ENCODE measurements at regions not wholly inside any gene's neighbourhood (a gene's known extent, or its start where the extent isn't known, plus 50 kb on each side); places are given as distances from the start of the nearest gene placed in this dataset.
A peak's percentile ranks its signal among the peaks of the same experiment; 100 is the strongest.

DNA sequence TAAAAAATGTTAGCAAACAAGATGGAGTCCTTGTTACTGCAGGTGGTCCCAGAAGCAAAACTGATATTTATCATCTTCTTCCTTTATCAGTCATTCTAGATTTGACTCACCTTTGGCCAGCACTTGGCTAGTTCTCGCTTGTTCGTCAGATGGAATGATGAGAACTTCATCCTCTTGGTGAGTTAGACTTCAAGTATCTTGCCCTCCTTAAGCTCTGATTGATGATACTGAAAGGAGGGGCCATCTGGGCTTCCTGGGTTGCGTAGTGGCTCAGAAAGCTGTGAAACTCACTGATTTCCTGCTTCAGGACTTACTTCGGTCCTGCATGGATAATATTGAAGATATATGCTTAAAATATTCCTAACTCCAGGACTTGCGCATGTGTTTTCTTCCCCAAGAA is 1248.2 kb upstream of the CDH9 start:
- Histone ChIP-seq H3K27me3 (no peaks in the 10 kb centered on the region), H3K27ac (no peak overlapping the region), H3K4me3 (peak overlapping the region in 1 of 3 donors; percentile 16), H3K36me3 (no peaks in the 10 kb centered on the region), H3K9me3 (no peaks in the 10 kb centered on the region), H3K4me1 (no peaks in the 10 kb centered on the region)
- TF ChIP-seq POLR2A (IDR thresholded peaks at IDR 0.05) (no peak), POLR2AphosphoS5 (IDR thresholded peaks at IDR 0.05) (no peak)
- TF ChIP-seq, protein P1, sequence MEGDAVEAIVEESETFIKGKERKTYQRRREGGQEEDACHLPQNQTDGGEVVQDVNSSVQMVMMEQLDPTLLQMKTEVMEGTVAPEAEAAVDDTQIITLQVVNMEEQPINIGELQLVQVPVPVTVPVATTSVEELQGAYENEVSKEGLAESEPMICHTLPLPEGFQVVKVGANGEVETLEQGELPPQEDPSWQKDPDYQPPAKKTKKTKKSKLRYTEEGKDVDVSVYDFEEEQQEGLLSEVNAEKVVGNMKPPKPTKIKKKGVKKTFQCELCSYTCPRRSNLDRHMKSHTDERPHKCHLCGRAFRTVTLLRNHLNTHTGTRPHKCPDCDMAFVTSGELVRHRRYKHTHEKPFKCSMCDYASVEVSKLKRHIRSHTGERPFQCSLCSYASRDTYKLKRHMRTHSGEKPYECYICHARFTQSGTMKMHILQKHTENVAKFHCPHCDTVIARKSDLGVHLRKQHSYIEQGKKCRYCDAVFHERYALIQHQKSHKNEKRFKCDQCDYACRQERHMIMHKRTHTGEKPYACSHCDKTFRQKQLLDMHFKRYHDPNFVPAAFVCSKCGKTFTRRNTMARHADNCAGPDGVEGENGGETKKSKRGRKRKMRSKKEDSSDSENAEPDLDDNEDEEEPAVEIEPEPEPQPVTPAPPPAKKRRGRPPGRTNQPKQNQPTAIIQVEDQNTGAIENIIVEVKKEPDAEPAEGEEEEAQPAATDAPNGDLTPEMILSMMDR (IDR thresholded peaks at IDR 0.05) = no peak
- intact Hi-C loops (cut with DNase I; ENCODE audit: low total_unique reads) = no loop called here
- DNase-seq (ENCODE audit: low spot score in 2 of 2) = no peak

DNA sequence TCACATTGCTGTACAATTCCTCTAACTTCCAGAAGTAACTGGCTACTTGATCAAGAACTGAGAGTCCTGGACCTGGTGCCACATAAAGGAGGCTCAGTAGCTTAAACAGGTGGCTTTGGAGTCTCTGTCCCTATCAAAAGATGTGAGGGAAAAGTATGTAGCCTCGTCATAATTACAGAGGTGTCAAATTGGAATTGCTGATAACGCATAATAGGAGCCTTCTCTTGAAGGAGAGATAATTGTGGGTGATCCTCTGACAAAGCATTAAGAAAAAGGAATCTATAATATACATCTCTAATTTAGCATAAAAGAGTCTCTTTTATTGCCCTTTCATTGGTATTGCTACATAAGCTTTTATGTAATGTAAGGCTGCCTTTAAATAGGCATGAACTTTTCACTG is 1246.4 kb upstream of the CDH9 start:
- Histone ChIP-seq H3K4me3 (no peak overlapping the region), H3K27me3 (no peaks in the 10 kb centered on the region), H3K36me3 (no peaks in the 10 kb centered on the region), H3K4me1 (no peaks in the 10 kb centered on the region), H3K9me3 (no peaks in the 10 kb centered on the region), H3K27ac (no peak overlapping the region)
- TF ChIP-seq, protein P1 (IDR thresholded peaks at IDR 0.05) = no peak
- TF ChIP-seq POLR2AphosphoS5 (IDR thresholded peaks at IDR 0.05) (no peak), POLR2A (IDR thresholded peaks at IDR 0.05) (no peak)
- intact Hi-C loops (cut with DNase I; ENCODE audit: low total_unique reads) = no loop called here
- DNase-seq (ENCODE audit: low spot score in 2 of 2) = no peak

DNA sequence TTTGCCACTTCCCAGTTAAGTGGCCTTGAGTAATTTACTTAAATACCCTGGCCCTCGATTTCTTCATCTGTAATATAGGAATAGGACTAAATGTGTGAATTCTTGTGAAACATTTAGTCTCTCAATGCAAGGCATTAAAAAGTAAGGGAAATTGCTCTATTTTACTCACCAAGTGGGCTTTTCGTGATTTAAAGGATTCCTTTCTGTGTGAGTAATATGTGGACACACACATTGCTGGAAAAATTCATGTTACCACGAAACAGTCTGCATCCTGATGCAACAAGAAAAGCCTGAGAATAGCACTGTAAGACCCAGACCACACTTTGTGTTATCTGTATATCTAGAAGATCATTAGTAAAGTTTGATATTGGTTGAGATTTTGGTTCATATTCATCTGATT is 1243.0 kb upstream of the CDH9 start:
- intact Hi-C loops (cut with DNase I; ENCODE audit: low total_unique reads) = no loop called here
- no peak for TF ChIP-seq POLR2AphosphoS5 (IDR thresholded peaks at IDR 0.05)
- TF ChIP-seq, protein P1 (IDR thresholded peaks at IDR 0.05) = no peak
- no peak for TF ChIP-seq POLR2A (IDR thresholded peaks at IDR 0.05)

DNA sequence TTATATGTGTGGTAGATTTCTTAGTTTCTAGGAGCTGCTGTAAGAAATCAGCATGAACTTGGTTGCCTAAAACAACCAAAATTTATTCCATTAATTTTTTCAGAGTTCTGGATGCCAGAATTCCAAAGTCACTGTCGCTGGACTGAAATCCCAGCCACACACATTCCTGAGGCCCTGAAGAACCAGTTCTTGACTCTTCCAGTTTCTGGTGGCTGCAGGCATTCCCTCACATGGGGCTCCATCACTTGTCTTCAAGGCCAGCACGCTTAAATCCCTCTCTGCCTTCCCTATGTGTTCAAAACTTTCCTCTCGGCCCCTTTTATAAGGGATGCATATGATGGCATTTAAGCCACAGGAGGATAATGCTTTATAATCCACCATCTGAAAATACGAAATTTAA is 1237.5 kb upstream of the CDH9 start:
- TF ChIP-seq POLR2A (IDR thresholded peaks at IDR 0.05) (no peak), POLR2AphosphoS5 (IDR thresholded peaks at IDR 0.05) (no peak)
- TF ChIP-seq, protein P1 (IDR thresholded peaks at IDR 0.05) = no peak
- H3K9me3 ChIP-seq = no peaks in the 10 kb centered on the region
- H3K4me1 ChIP-seq = no peaks in the 10 kb centered on the region
- DNase-seq (ENCODE audit: low spot score in 2 of 2) = no peak
- no peaks in the 10 kb centered on the region for H3K36me3 ChIP-seq
- no peaks in the 10 kb centered on the region for H3K27me3 ChIP-seq
- no peak overlapping the region for H3K27ac ChIP-seq
- no peak overlapping the region for H3K4me3 ChIP-seq
- intact Hi-C loops (cut with DNase I; ENCODE audit: low total_unique reads) = no loop called here

More for the DNA sequence above, 1243.0 kb upstream of the CDH9 start:
- Histone ChIP-seq H3K9me3 (no peaks in the 10 kb centered on the region), H3K4me3 (no peak overlapping the region), H3K27me3 (no peaks in the 10 kb centered on the region), H3K36me3 (no peaks in the 10 kb centered on the region), H3K4me1 (no peaks in the 10 kb centered on the region), H3K27ac (no peak overlapping the region)
- DNase-seq (ENCODE audit: low spot score in 2 of 2) = no peak

GRCh38 chr5:28269978-28270377 is 1231.6 kb upstream of the CDH9 start:
- Histone ChIP-seq H3K4me1 (no peaks in the 10 kb centered on the region), H3K4me3 (no peak overlapping the region)
- intact Hi-C loops (cut with DNase I; ENCODE audit: low total_unique reads) = no loop called here

More at GRCh38 chr5:28269978-28270377, 1231.6 kb upstream of the CDH9 start:
- Histone ChIP-seq H3K27ac (no peak overlapping the region), H3K9me3 (no peaks in the 10 kb centered on the region), H3K27me3 (no peaks in the 10 kb centered on the region), H3K36me3 (no peaks in the 10 kb centered on the region)
- TF ChIP-seq, protein P1 (IDR thresholded peaks at IDR 0.05) = no peak
- TF ChIP-seq POLR2AphosphoS5 (IDR thresholded peaks at IDR 0.05) = no peak
- TF ChIP-seq POLR2A (IDR thresholded peaks at IDR 0.05) = no peak
- DNase-seq (ENCODE audit: low spot score in 2 of 2) = no peak
